Stimulated activated CD8-positive, alpha-beta memory T cell treated with anti-CD3 and anti-CD28 coated beads, Interleukin-15, amount 100 ng/mL, for 24 hours (primary cell): ENCODE measurements at regions not wholly inside any gene's neighbourhood (a gene's known extent, or its start where the extent isn't known, plus 50 kb on each side); places are given as distances from the start of the nearest gene placed in this dataset.
"Not testable (repeated sequence)": the region's sequence is repeated elsewhere in the genome, so short reads cannot be mapped to it uniquely, and the experiment has no call there.

Experiments used
- DNase-seq: peaks from one replicate; pipeline ENCODE4 v3.0.0-alpha.2; 2020; ENCODE audit warnings: low read depth

GRCh38 chr3:10665592-10665991 lies 150.4 kb upstream of the SLC6A11 start:
- no peak for DNase-seq

- no peak for DNase-seq
Observed at GRCh38 chr3:10666621-10667020, 149.4 kb upstream of the SLC6A11 start.

- DNase-seq, result no peak
Observed at GRCh38 chr3:10667269-10667668, 148.8 kb upstream of the SLC6A11 start.

- DNase-seq, result no peak
Observed at GRCh38 chr3:10667901-10668476, 148.0 kb upstream of the SLC6A11 start.

GRCh38 chr3:10669490-10670048 lies 146.5 kb upstream of the SLC6A11 start:
- DNase-seq, result no peak

- no peak for DNase-seq
Observed at GRCh38 chr3:10672422-10672821, 143.6 kb upstream of the SLC6A11 start.

GRCh38 chr3:10674578-10674977 lies 141.4 kb upstream of the SLC6A11 start:
- no peak for DNase-seq

- DNase-seq, result no peak
Observed at GRCh38 chr3:10676905-10677304, 139.1 kb upstream of the SLC6A11 start.

GRCh38 chr3:10678796-10679376 lies 137.1 kb upstream of the SLC6A11 start:
- DNase-seq, result no peak

GRCh38 chr3:10680796-10681195 lies 135.2 kb upstream of the SLC6A11 start:
- DNase-seq, result no peak

- DNase-seq, result no peak
Observed at GRCh38 chr3:10682692-10683091, 133.3 kb upstream of the SLC6A11 start.

- no peak for DNase-seq
Observed at GRCh38 chr3:10683106-10683505, 132.9 kb upstream of the SLC6A11 start.

- DNase-seq, result no peak
Observed at GRCh38 chr3:10688126-10688525, 127.9 kb upstream of the SLC6A11 start.

- DNase-seq, result no peak
Observed at GRCh38 chr3:10688548-10689172, 127.4 kb upstream of the SLC6A11 start.

GRCh38 chr3:10692039-10692622 lies 123.9 kb upstream of the SLC6A11 start:
- DNase-seq, result no peak

GRCh38 chr3:10693457-10693856 lies 122.6 kb upstream of the SLC6A11 start:
- no peak for DNase-seq

GRCh38 chr3:10694179-10694578 lies 121.8 kb upstream of the SLC6A11 start:
- no peak for DNase-seq

- not testable (repeated sequence) for DNase-seq
Observed at GRCh38 chr3:10695186-10695585, 120.8 kb upstream of the SLC6A11 start.

- no peak for DNase-seq
Observed at GRCh38 chr3:10695595-10696285, 120.3 kb upstream of the SLC6A11 start.

- DNase-seq, result no peak
Observed at GRCh38 chr3:10697918-10698317, 118.1 kb upstream of the SLC6A11 start.

GRCh38 chr3:10700821-10701220 lies 115.2 kb upstream of the SLC6A11 start:
- no peak for DNase-seq

- no peak for DNase-seq
Observed at GRCh38 chr3:10702961-10703740, 112.9 kb upstream of the SLC6A11 start.
